GM18907 (cell line): ENCODE measurements at regions not wholly inside any gene's neighbourhood (a gene's known extent, or its start where the extent isn't known, plus 50 kb on each side); places are given as distances from the start of the nearest gene placed in this dataset.
"Not testable (repeated sequence)": the region's sequence is repeated elsewhere in the genome, so short reads cannot be mapped to it uniquely, and the experiment has no call there.

ENCODE experiments used
- ATAC-seq: cut with Tn5 transposase; IDR thresholded peaks from one replicate; pipeline ENCODE4 v1.9.1; 2021; ENCODE audit warnings: mild to moderate bottlenecking, moderate library complexity; ENCODE audit not compliant: unreplicated experiment

DNA sequence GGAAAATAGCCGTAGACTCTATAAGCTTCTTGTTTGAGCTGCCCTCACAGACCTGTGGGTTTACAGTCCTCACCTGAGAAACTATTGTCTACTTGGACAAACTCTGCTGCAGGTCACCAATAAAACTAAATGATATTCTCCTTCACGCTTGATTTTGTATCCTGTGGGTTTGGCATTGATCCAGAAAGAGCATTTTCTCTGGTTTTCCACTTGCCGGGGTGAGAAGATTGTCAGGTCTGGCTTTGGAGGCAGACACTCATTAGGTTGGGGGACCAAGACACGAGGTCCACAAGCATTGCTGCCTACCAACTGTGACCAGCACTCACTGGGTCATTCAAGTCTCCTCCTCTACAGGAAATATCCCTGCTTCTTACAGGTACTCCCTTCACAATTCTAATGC is 68.5 kb downstream of the CDC14C start:
- no peak for ATAC-seq

DNA sequence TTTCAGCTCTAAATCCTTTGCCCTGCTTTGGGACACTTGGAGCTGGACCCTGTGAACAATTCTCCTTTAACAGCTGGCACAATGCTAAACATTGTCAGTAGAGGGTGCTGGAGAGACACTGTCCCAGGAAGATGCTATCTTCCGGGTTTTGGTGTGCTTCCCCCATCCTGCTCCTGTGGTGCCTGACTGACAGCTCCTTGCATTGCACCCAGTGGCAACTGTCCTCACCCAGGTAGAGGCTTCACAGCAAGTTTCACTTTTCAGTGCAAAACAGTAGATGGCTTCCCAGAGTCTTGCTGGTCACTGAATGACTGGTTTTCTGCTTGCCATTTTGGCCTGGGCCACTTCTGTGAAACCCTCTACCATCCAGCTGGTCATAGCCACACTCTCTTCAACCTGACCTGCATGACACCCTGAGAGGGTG is 77.3 kb downstream of the CDC14C start:
- ATAC-seq, result peak; percentile 99

DNA sequence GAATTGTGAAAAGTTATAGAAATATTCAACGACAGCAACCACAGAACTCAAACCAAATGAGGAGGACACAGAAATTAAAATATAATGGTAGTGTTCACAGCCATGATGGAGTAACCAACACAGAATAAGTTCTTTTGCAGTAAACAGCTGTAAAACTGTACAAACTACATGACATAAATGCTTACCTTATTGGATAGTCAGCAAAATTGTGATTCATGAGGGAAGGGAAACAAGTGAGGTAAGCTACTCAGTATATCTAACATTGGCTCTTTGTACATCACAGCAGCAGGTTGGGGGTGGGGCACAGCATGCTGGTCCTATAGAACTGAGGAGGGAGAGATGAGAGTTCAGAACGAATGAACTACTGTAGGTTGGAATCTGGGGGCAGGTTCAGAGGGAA is 86.4 kb downstream of the CDC14C start:
- ATAC-seq, result no peak

DNA sequence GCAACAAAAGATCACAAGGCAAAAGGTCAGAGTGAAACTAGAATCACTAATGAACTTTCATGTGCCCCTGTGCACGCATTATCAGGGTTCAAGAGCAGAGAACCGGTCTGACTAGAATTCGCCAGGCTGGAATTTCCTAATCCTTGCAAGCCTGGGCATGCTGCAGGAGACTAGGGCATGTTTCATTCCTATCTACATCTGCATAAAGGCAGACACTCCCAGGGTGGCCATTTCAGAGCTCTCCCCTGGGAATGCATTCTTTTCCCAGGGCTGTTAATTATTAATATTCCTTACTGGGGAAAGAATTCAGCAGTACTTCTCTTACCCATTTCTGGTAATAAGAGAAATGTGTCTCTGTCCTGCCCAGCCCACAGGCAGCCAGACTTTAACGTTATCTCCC is 90.5 kb downstream of the CDC14C start:
- no peak for ATAC-seq

DNA sequence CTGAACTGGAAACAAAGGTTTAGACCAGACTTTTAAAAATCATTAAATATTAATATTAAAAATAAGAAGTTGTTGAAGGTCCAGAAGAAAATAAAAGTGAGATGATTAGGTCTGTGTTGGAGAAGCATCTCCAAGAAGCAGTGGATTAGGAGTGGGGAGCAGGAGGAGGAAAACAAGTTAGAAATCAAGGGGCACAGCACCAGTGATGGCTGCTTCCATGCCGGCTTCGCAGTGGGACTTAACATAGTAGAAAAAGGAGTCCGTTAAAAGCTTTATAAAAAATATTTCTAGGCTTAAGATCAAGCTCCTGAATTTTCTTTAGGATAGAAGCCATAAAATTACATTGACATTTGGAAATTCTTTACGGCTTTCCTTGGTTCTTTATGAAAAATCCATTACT is 95.8 kb downstream of the CDC14C start:
- ATAC-seq, result no peak

DNA sequence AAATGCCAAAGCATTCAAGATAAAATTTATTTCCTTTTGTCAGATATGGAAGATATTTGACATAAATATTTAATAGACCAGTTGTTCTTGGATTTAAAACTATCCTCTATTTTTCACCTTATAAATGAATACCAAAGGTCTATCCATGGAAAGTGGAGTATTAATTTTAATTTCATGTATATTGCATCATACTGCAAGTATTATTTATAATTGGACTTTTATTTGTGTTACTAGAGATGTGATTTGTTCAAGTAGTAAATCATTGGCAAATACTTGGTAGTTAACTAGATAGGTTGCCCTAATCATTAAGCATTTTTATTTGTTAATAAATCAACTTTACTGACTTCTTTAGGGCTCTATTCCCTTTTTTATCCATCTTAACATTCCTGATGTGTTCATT is 98.1 kb downstream of the CDC14C start:
- no peak for ATAC-seq

DNA sequence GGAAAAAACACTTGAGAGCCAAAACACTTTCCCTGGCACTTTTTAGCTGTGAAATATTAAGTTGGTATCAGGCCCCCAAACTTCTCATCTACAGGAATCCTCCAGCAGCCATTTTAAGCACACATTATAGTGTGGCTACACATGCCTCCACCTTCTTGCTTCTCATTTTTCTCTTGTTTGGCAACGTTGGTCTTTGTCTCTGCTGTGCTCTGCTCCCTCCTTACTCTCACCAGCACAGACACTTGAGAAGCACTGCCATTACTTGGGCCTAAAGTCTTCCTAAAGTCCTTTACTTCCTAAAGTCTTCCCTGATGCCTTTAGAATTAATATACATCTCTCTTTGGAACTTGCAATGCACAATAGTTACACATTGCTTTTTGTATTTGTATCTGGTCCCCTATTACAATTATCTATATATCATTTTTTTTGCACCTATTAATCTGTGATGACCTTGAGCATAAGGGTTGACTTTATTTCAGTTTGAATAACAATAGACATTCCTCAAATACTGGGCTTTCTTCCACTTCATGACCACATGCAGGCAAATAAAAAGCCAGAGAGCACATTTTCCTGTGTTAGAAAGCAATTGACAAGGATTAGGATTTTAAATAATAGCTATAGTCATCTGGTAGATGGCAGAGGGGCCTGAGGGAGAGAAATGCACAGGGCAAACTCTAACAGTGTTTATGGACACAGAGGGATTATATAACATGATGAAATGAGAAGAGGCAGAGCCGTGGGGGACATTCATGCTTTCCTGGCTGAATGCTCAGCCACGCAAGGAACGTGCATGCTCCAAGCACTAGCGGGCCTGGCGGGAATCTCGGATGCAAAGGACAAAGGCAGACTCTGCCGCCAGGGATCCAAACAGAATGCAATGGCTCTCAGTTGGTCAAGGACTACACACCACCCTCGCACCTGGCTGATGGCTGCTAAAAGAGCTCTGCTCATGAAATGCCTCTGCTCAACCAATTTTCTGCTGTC is 99.3 kb downstream of the CDC14C start:
- ATAC-seq, result no peak

DNA sequence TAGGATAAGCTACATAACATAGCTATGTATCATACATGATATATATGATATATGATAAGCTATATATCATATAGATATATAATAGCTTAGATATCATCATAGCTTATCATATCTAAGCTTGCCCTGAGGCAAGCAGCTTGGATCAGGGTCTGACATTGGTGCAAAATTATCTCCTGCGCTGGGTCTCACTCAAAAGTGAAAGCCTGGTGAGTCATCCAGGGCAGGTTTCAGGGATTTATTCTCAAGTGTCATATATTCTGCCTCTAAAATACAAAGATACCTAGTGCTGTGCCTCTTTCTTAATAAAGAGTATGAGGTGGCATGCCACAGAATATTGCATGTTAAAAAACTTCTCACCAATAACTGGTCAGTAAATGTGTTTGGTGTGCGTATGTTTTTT is 105.9 kb downstream of the CDC14C start:
- ATAC-seq, result no peak

DNA sequence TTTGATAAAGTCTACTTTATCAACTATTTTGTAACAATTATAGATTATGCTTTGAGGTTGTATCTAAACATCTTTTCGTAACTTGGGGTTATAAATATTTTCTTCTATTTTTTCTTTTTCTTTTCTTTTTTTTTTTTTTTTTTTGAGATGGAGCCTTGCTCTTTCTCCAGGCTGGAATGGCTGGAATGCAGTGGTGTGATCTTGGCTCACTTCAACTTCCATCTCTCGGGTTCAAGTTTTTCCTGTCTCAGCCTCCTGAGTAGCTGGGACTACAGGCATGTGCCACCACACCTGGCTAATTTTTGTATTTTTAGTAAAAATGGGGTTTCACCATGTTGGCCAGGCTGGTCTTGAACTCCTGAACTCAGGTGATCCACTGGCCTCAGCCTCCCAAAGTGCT is 108.8 kb downstream of the CDC14C start:
- not testable (repeated sequence) for ATAC-seq

DNA sequence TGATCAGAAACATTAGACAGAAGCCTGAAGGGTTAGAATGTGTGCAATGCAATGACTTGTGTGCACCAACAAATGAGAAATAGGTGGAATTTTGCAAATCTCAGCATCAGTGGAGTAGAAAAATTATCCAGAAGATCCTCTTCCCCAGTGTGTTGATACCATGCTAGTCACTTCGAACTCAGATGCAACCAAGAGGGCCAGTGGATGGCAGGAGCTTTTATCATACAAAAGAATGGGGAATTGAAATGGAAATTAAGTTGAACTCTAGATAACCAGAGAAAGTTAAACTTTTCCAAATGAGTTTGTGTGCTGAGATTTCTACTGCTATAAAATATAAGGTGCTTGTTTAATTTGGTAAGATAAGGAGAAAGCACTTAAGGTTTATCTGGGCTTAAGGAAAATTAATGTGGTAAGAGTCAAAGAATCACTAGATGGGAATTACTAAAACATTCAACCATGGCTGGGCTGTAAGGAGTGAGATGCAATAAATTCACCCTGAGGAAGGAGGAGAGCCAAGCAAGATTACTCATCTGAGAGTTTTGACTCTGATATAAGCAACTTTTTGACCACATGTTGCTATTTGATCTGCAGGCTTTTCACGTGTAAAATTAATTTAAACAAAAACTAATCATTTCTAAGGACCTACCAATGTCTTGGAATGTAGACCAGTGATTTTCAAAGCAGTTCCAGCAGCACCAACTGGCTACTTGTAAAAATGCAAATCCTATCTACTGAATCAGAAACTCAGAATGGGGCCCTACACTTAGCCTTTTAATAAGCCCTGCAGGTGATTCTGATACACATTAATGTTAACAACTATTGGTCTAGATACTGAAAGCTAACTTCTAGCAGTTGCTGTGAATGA is 113.2 kb downstream of the CDC14C start:
- no peak for ATAC-seq

DNA sequence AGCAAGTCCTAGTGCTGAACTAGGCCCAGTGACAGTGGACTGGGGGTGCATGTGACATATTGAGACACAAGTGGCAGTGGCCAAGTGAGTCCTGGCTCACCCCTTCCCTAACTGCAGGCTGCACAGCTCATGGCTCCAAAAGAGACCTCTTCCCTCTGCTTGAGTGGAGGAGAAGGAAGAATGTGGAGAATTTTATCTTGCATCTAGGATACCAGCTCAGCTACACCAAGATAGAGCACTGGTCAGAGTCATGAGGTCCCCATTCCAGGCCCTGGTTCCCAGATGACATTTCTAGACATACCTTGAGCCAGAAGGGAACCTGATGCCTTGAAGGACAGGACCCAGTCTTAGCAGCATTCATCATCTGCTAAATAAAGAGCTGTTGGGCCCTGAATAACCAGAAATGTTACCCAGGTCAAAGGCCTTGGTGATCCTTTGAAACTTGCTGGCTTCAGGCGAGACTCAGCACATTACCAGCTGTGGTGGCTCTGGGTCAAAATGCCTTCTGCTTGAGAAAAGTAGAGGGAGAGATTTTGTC is 114.5 kb downstream of the CDC14C start:
- no peak for ATAC-seq

DNA sequence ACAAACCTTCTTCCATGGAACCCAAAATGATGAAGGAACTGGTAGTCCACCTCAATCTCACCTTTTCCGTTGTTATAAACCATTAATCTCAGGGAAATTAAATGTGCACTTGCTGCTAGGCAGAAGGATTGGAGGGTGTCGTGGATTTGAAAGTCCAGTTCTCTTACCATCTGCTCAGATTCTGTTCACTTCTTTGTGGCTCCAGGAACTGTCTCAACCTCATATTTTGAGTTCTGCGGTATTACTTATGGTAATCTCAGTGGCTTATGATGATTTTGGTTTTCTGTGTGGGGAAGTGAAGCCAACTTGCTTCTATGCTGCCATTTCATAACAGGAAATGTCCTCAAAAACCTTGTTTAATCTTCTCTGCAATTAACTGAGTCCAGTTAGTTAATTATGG is 136.4 kb downstream of the CDC14C start:
- no peak for ATAC-seq

DNA sequence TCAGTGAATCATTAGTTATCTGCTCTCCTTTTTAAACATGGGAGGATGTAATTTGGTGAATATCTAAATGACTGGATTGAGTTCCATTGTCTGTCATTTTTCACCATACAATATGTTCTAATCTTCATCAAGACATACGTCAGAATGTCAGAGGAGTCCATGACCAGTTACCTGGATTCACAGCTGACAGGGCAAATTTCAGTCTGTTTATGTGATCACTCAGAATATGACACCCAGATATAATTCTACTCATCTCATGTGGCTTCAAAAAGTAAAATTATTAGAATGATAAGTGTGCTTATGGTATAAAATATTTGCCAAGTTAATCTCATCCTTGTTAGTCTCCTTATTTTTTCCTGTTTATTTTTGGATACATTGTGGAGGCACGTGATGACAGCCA is 150.2 kb downstream of the CDC14C start:
- no peak for ATAC-seq

DNA sequence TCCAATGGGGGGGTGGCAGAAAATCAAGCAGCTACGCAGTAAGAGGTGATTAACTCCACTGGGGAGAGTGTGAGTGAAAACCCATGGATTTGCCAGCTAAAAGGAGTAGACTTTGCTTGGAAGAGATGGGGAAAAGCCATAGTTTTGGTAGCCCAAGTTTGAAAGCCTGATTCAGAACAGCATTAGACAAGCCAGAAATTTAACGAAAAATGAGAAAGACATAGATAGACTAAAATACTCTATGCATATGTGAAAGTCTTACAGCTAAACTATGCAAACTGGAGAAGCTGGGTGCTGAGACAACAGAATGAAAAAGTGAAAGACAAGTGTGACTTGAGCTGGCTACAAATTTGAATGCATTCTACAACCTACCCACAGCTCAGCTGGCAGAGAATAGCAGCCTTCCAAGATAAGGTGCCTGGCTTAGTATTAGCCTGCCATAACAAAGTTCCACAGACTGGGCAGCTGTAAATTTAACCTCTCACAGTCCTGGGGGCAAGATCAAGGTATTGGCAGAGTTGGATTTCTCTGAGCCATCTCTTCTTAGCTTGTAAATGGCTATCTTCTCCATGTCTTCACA is 156.6 kb downstream of the CDC14C start:
- ATAC-seq, result no peak

DNA sequence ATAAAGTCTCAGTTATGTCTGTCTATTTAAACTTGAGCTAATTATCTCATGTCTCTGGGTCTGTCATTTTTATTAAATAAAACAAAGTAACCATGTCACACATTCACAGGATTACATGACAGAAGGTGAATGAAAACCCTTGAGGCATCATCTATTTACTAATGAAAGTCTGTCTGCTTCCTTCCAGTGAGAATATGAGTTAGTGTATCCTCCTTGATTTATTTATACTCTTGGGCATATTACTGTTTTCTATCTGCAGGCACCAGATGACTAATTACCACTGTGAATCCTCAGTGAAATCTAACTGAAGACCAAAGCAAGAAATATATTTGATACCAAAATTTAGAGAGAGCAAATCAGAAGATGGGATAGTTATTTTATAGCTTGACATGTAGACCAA is 163.7 kb downstream of the CDC14C start:
- no peak for ATAC-seq

DNA sequence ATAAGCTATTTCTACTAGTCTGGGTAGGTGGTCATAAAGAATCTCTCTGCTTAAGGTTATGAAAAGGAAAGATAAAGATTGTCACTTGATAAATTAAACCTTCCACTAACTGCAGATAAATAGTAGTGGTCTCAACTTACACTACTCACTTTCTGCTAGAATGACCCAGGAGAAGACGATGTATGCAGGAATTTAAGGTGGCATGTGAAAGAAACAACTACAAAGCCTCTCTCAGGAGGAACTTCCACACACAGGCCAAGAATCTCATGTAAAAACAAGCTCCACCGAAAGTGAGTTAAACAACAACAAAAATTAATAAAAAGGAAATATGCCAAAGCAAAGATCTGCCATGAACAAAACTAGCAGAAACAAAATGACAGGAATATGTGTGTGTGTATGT is 165.4 kb downstream of the CDC14C start:
- ATAC-seq, result no peak

DNA sequence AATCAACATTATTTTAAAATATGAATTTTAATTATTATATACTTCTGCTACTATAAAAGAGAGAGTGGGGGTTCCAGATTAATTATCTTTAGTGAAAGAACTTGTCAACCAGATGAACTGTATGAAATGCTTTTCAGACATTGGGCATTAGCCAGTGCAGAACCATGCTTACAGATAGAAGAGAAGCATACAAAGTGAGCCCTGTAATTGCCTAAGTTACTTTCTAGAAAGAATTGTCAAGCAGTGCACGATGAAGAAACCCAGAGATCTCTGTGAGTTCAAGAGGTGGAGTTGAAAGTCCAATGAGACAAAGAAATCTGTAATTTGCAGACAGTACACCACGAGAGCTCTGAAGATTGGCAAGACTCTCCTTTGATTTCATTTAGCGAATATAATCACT is 166.7 kb downstream of the CDC14C start:
- ATAC-seq, result no peak

DNA sequence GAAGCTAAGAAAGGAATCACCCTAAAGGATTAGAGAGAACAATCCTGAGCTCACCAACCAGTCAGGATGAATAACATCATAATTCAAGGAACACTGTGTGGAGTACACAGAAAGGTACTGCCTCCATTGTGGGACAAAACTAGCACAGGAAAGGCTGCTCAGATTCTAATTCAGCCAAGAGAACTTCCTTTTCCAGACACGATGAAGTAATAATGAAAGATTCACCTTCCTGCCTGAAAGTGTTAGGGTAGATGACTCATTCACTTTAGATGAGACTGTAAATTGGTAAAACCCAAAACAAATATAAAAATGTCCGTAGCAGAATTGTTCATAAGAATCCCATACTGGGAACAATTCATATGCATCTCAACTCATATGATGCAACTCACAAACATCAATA is 167.2 kb downstream of the CDC14C start:
- ATAC-seq, result no peak

DNA sequence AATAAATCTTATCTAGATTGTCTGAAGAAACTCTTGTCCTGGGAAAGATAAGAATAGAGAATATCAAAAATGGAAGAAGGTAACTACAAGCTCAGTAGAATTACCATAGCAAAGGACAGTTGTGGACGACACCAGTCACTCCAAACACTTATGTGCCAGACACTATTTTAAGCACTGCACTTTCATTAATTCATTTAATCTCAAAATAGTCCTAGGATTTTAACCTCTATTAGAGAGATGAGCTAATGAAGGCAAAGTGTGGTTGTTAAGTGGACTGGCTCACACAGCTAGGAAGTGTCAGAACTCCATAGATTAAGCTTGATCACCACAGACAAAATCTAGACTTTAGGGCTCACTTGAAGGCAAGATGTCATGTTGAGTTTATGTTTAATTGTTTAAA is 168.9 kb downstream of the CDC14C start:
- no peak for ATAC-seq

DNA sequence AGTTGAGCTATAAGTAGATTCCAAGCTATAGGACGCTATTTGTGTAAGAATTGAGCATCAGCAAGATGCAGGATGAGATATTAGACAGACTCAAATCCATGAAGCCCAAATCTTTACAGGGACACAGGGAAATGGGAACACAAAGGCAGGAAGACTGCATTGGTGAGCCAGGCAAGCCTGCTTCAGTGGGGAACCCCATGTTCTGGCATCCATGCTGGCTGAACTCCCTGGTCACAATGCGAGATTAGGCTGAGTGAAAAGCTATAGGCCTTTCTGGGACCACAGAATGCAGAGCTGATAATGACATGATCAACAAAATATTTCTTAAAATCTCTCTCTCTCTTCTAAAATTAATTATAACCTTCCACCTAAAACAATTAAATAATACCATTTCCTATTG is 170.5 kb downstream of the CDC14C start:
- no peak for ATAC-seq

DNA sequence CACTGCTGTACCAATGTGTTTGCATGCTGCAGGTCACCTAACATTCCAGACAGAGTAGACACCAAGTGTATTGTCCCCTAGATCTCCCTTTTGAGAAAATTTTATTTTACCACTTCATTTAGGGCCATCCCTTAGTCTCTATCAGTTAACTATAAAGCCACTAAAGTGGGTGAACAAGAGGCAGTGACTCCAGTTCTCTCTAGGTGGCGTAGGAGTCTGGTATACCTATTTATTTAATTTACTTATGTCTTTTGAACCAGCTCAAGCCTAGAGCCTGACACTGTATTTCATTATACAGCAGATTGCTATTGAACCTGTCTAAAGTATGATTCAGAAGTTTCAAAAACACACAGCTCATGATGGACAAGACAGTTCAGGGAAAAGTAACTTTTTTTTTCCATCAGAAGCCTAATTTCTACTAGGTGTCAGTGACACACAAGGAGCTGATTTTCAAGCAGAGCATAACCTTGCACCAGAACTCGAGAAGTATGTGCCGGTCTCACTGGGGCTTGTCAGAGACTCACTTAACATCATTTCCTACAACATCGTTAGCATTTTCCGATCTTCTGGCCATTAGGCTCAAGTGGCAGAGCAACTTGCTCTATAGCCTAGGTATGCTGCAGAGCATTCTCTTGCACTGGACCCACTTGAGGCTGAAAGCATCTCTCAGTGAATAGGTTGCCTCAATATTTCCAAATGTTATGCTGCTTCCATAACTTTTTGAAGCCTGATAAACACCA is 175.4 kb downstream of the CDC14C start:
- ATAC-seq, result no peak
